Medulla oblongata (tissue), 1 donor: ENCODE measurements at regions not wholly inside any gene's neighbourhood (a gene's known extent, or its start where the extent isn't known, plus 50 kb on each side); places are given as distances from the start of the nearest gene placed in this dataset.
"Not testable (repeated sequence)": the region's sequence is repeated elsewhere in the genome, so short reads cannot be mapped to it uniquely, and the experiment has no call there.

Experiments
- DNase-seq: peaks from one replicate; pipeline ENCODE4 v3.0.0-alpha.2; 2015; ENCODE audit errors: extremely low spot score

GRCh38 chr2:115904516-115904915 is 1462.1 kb downstream of the DPP10 start:
- no peak for DNase-seq

GRCh38 chr2:115908731-115909130 is 1466.3 kb downstream of the DPP10 start:
- peak; percentile 47 for DNase-seq

GRCh38 chr2:115910270-115910669 is 1467.8 kb downstream of the DPP10 start:
- no peak for DNase-seq

- DNase-seq = no peak
Observed at GRCh38 chr2:115913921-115914320, 1471.5 kb downstream of the DPP10 start.

- DNase-seq = no peak
Observed at GRCh38 chr2:115921541-115921940, 1479.1 kb downstream of the DPP10 start.

- DNase-seq = no peak
Observed at GRCh38 chr2:115939902-115940301, 1497.5 kb downstream of the DPP10 start.

- no peak for DNase-seq
Observed at GRCh38 chr2:115942800-115943199, 1500.4 kb downstream of the DPP10 start.

GRCh38 chr2:115946341-115946740 is 1503.9 kb downstream of the DPP10 start:
- DNase-seq = no peak

GRCh38 chr2:115946891-115947290 is 1504.5 kb downstream of the DPP10 start:
- no peak for DNase-seq

- no peak for DNase-seq
Observed at GRCh38 chr2:115976916-115977315, 1534.5 kb downstream of the DPP10 start.

- DNase-seq = no peak
Observed at GRCh38 chr2:115999039-115999438, 1556.6 kb downstream of the DPP10 start.

- no peak for DNase-seq
Observed at GRCh38 chr2:116023026-116023425, 1580.6 kb downstream of the DPP10 start.

- not testable (repeated sequence) for DNase-seq
Observed at GRCh38 chr2:116038758-116039157, 1596.3 kb downstream of the DPP10 start.

GRCh38 chr2:116042530-116042929 is 1600.1 kb downstream of the DPP10 start:
- no peak for DNase-seq

GRCh38 chr2:116057538-116057937 is 1615.1 kb downstream of the DPP10 start:
- no peak for DNase-seq

GRCh38 chr2:116061023-116061422 is 1618.6 kb downstream of the DPP10 start:
- DNase-seq = no peak

GRCh38 chr2:116073731-116074130 is 1631.3 kb downstream of the DPP10 start:
- no peak for DNase-seq

- no peak for DNase-seq
Observed at GRCh38 chr2:116074161-116074560, 1631.7 kb downstream of the DPP10 start.

- DNase-seq = no peak
Observed at GRCh38 chr2:116088236-116088635, 1645.8 kb downstream of the DPP10 start.

- no peak for DNase-seq
Observed at GRCh38 chr2:116094196-116094595, 1651.8 kb downstream of the DPP10 start.

- DNase-seq = no peak
Observed at GRCh38 chr2:116095636-116096035, 1653.2 kb downstream of the DPP10 start.

GRCh38 chr2:116098049-116098448 is 1655.6 kb downstream of the DPP10 start:
- no peak for DNase-seq

GRCh38 chr2:116109471-116109870 is 1667.0 kb downstream of the DPP10 start:
- DNase-seq = no peak

- no peak for DNase-seq
Observed at GRCh38 chr2:116117845-116118244, 1675.4 kb downstream of the DPP10 start.

GRCh38 chr2:116132833-116133232 is 1681.7 kb upstream of the DDX18 start:
- DNase-seq = no peak
